Upper lobe of left lung (tissue), 6 donors: ENCODE measurements at regions not wholly inside any gene's neighbourhood (a gene's known extent, or its start where the extent isn't known, plus 50 kb on each side); places are given as distances from the start of the nearest gene placed in this dataset.

ENCODE experiments used
- ATAC-seq, 2 donors: fragments of 200-7000 bp; cut with Tn5 transposase; one replicate each; pipeline ENCODE4 v1.9.1; 2022; ENCODE audit warnings: mild to moderate bottlenecking in 2 of 2, moderate library complexity in 2 of 2; ENCODE audit not compliant: low FRiP score in 2 of 2
- DNase-seq, 2 donors: peaks; one replicate each; pipeline ENCODE4 v3.0.0-alpha.2; 2019 to 2020
- H3K27ac ChIP-seq, 4 donors: fragments of 200-600 bp; sonication (generic); one replicate each; pipeline ENCODE4 v1.5.1; 2016 to 2019
- H3K27me3 ChIP-seq, 4 donors: fragments of 200-600 bp; sonication (generic); one replicate each; pipeline ENCODE4 v1.5.1; 2017 to 2019
- H3K36me3 ChIP-seq, 4 donors: fragments of 200-600 bp; sonication (generic); one replicate each; pipeline ENCODE4 v1.5.1; 2016 to 2019
- H3K4me1 ChIP-seq, 4 donors: fragments of 200-600 bp; sonication (generic); one replicate each; pipeline ENCODE4 v1.5.1; 2018 to 2019
- H3K4me3 ChIP-seq, 4 donors: fragments of 200-600 bp; sonication (generic); one replicate each; pipeline ENCODE4 v1.5.1; 2017 to 2019; ENCODE audit warnings: mild to moderate bottlenecking in 2 of 4, moderate library complexity in 1 of 4
- H3K9me3 ChIP-seq, 4 donors: fragments of 200-600 bp; sonication (generic); one replicate each; pipeline ENCODE4 v1.5.1; 2018 to 2019
- CTCF ChIP-seq, 6 experiments: fragments of 450-650 bp in 4 of 6; fragments of 200-600 bp in 2 of 6; sonication (generic) in 2 of 6; IDR thresholded peaks; one replicate each; pipeline ENCODE4 v1.5.1; 2016 to 2019; ENCODE audit warnings: antibody characterized with exemption in 6 of 6
- EP300 ChIP-seq, 4 donors: sonication (generic); formaldehyde crosslinking; IDR thresholded peaks; one replicate each; pipeline ENCODE4 v1.5.1; 2017; ENCODE audit warnings: antibody characterized with exemption in 4 of 4, control low read depth in 2 of 4
- POLR2A ChIP-seq, 4 donors: fragments of 450-650 bp; IDR thresholded peaks; one replicate each; pipeline ENCODE4 v1.5.1; 2016 to 2017; ENCODE audit warnings: antibody characterized with exemption in 4 of 4, mild to moderate bottlenecking in 2 of 4
- POLR2AphosphoS5 ChIP-seq, 2 donors: sonication (generic); formaldehyde crosslinking; IDR thresholded peaks; one replicate each; pipeline ENCODE4 v1.5.1; 2017; ENCODE audit warnings: antibody characterized with exemption in 2 of 2
- WGBS, 2 donors: methylation state at CpG; one replicate each; pipeline ENCODE4 v1.1.5; 2017 to 2018; 5-methylcytosine and 5-hydroxymethylcytosine counted together
- donor health status: DM: no; HTN: no; CAD: no; lungs with moderate emphysema.
- donor health status: DM: no; HTN: yes; CAD: no; lungs with severe emphysema.

GRCh38 chr20:39164642-39165041 lies 202.5 kb downstream of the DHX35 start:
- H3K4me3 ChIP-seq, result no peak overlapping the region
- 71 to 74% methylated on average over 2 of the region's 2 CpGs for WGBS, 2 donors
- no peak overlapping the region for H3K27ac ChIP-seq
- ATAC-seq (no peak), DNase-seq (no peak)
- H3K27me3 ChIP-seq, result no peaks in the 10 kb centered on the region
- no peaks in the 10 kb centered on the region for H3K9me3 ChIP-seq
- TF ChIP-seq EP300 (IDR thresholded peaks at IDR 0.05), result no peak
- no peaks in the 10 kb centered on the region for H3K36me3 ChIP-seq
- no peaks in the 10 kb centered on the region for H3K4me1 ChIP-seq

- Histone ChIP-seq H3K4me1 (no peaks in the 10 kb centered on the region), H3K27me3 (no peaks in the 10 kb centered on the region), H3K36me3 (no peaks in the 10 kb centered on the region), H3K27ac (no peak overlapping the region), H3K4me3 (no peak overlapping the region), H3K9me3 (no peaks in the 10 kb centered on the region)
- TF ChIP-seq POLR2A (IDR thresholded peaks at IDR 0.05) (no peak), CTCF (IDR thresholded peaks at IDR 0.05) (no peak), EP300 (IDR thresholded peaks at IDR 0.05) (no peak), POLR2AphosphoS5 (IDR thresholded peaks at IDR 0.05) (no peak)
- ATAC-seq (no peak), DNase-seq (no peak)
- WGBS, 2 donors, result 83 to 93% methylated on average over 1 of the region's 1 CpG
Observed at GRCh38 chr20:39163993-39164392, 201.8 kb downstream of the DHX35 start.

- DNase-seq (no peak), ATAC-seq (no peak)
- H3K4me1 ChIP-seq, result no peaks in the 10 kb centered on the region
- no peaks in the 10 kb centered on the region for H3K36me3 ChIP-seq
- TF ChIP-seq EP300 (IDR thresholded peaks at IDR 0.05) (no peak), POLR2A (IDR thresholded peaks at IDR 0.05) (no peak), POLR2AphosphoS5 (IDR thresholded peaks at IDR 0.05) (no peak), CTCF (IDR thresholded peaks at IDR 0.05) (no peak)
- 27 to 48% methylated on average over 1 of the region's 1 CpG for WGBS, 2 donors
- H3K27ac ChIP-seq, result no peak overlapping the region
- no peak overlapping the region for H3K4me3 ChIP-seq
- H3K9me3 ChIP-seq, result no peaks in the 10 kb centered on the region
- H3K27me3 ChIP-seq, result no peaks in the 10 kb centered on the region
Observed at GRCh38 chr20:39161900-39162299, 199.8 kb downstream of the DHX35 start.

- H3K4me1 ChIP-seq, result no peaks in the 10 kb centered on the region
- H3K27me3 ChIP-seq, result no peaks in the 10 kb centered on the region
- DNase-seq (no peak), ATAC-seq (no peak)
- H3K4me3 ChIP-seq, result no peak overlapping the region
- H3K9me3 ChIP-seq, result no peaks in the 10 kb centered on the region
- H3K36me3 ChIP-seq, result no peaks in the 10 kb centered on the region
- WGBS, 2 donors, result 26 to 30% methylated on average over 12 of the region's 12 CpGs
- TF ChIP-seq CTCF (IDR thresholded peaks at IDR 0.05) (no peak), EP300 (IDR thresholded peaks at IDR 0.05) (no peak), POLR2A (IDR thresholded peaks at IDR 0.05) (no peak), POLR2AphosphoS5 (IDR thresholded peaks at IDR 0.05) (no peak)
- no peak overlapping the region for H3K27ac ChIP-seq
Observed at GRCh38 chr20:39155971-39156370, 193.8 kb downstream of the DHX35 start.

- ATAC-seq (no peak), DNase-seq (no peak)
- no peak overlapping the region for H3K27ac ChIP-seq
- 90 to 96% methylated on average over 1 of the region's 1 CpG for WGBS, 2 donors
- H3K4me1 ChIP-seq, result no peaks in the 10 kb centered on the region
- no peaks in the 10 kb centered on the region for H3K36me3 ChIP-seq
- H3K27me3 ChIP-seq, result no peaks in the 10 kb centered on the region
- no peak for TF ChIP-seq EP300 (IDR thresholded peaks at IDR 0.05)
- TF ChIP-seq POLR2A (IDR thresholded peaks at IDR 0.05), result no peak
- no peak for TF ChIP-seq CTCF (IDR thresholded peaks at IDR 0.05)
- no peak for TF ChIP-seq POLR2AphosphoS5 (IDR thresholded peaks at IDR 0.05)
- no peak overlapping the region for H3K4me3 ChIP-seq
- no peaks in the 10 kb centered on the region for H3K9me3 ChIP-seq
Observed at GRCh38 chr20:39152742-39153141, 190.6 kb downstream of the DHX35 start.
